AG09309 (cell line): ENCODE measurements at regions not wholly inside any gene's neighbourhood (a gene's known extent, or its start where the extent isn't known, plus 50 kb on each side); places are given as distances from the start of the nearest gene placed in this dataset.

ENCODE experiments used
- DNase-seq: peaks from one replicate; pipeline ENCODE4 v3.0.0-alpha.2; 2010; ENCODE audit warnings: low read depth
- H3K4me3 ChIP-seq: 2 replicates; pipeline ENCODE4 v1.5.1; 2011; ENCODE audit warnings: mild to moderate bottlenecking, low read depth, low read length, moderate library complexity; ENCODE audit not compliant: control insufficient read depth
- TF ChIP-seq, protein P1 (sequence below): IDR thresholded peaks from 2 replicates; pipeline ENCODE4 v1.5.1; 2011; ENCODE audit warnings: mild to moderate bottlenecking, low read depth, low read length, inconsistent platforms; ENCODE audit not compliant: insufficient read depth, control insufficient read depth; ENCODE audit errors: missing control alignments

DNA sequence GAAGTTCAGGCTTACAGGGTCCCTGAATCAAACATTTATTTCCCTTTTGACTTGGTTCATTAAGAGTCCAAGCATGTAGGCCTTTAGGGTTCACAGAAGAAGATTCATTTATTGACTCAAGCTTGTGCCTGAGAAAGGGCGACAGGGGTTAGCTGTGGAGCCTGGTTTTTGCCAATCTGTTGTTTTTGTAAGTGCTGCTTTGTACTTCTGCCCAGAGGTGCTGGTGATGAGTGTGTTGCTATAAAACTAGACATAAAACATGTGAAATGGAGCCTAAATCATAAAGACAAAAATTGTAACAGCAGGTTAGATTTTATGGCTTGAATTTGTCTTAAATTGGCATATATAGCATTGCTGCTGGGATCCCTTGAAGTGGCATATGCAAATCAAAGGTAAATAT is 308.3 kb upstream of the UBE2E2 start:
- H3K4me3 ChIP-seq, result no peak overlapping the region
- TF ChIP-seq, protein P1, sequence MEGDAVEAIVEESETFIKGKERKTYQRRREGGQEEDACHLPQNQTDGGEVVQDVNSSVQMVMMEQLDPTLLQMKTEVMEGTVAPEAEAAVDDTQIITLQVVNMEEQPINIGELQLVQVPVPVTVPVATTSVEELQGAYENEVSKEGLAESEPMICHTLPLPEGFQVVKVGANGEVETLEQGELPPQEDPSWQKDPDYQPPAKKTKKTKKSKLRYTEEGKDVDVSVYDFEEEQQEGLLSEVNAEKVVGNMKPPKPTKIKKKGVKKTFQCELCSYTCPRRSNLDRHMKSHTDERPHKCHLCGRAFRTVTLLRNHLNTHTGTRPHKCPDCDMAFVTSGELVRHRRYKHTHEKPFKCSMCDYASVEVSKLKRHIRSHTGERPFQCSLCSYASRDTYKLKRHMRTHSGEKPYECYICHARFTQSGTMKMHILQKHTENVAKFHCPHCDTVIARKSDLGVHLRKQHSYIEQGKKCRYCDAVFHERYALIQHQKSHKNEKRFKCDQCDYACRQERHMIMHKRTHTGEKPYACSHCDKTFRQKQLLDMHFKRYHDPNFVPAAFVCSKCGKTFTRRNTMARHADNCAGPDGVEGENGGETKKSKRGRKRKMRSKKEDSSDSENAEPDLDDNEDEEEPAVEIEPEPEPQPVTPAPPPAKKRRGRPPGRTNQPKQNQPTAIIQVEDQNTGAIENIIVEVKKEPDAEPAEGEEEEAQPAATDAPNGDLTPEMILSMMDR, result no peak
- DNase-seq, result no peak

- DNase-seq, result no peak
- TF ChIP-seq, protein P1, result no peak
- H3K4me3 ChIP-seq, result no peak overlapping the region
Observed at GRCh38 chr3:22895671-22896070, 307.5 kb upstream of the UBE2E2 start.

- no peak for DNase-seq
- no peak overlapping the region for H3K4me3 ChIP-seq
- TF ChIP-seq, protein P1, result no peak
Observed at GRCh38 chr3:22898558-22898957, 304.6 kb upstream of the UBE2E2 start.

- no peak for DNase-seq
- no peak overlapping the region for H3K4me3 ChIP-seq
Observed at GRCh38 chr3:22899441-22899840, 303.7 kb upstream of the UBE2E2 start.

GRCh38 chr3:22900296-22900695 is 302.8 kb upstream of the UBE2E2 start:
- DNase-seq, result no peak
- TF ChIP-seq, protein P1, result no peak
- no peak overlapping the region for H3K4me3 ChIP-seq

More at GRCh38 chr3:22899441-22899840, 303.7 kb upstream of the UBE2E2 start:
- TF ChIP-seq, protein P1, result no peak

- TF ChIP-seq, protein P1, result no peak
- H3K4me3 ChIP-seq, result no peak overlapping the region
- no peak for DNase-seq
Observed at GRCh38 chr3:22901684-22902083, 301.4 kb upstream of the UBE2E2 start.
